T-helper 9 cell (primary cell): ENCODE measurements at regions not wholly inside any gene's neighbourhood (a gene's known extent, or its start where the extent isn't known, plus 50 kb on each side); places are given as distances from the start of the nearest gene placed in this dataset.

Experiments
- DNase-seq: peaks from one replicate; pipeline ENCODE4 v3.0.0-alpha.2; 2020

DNA sequence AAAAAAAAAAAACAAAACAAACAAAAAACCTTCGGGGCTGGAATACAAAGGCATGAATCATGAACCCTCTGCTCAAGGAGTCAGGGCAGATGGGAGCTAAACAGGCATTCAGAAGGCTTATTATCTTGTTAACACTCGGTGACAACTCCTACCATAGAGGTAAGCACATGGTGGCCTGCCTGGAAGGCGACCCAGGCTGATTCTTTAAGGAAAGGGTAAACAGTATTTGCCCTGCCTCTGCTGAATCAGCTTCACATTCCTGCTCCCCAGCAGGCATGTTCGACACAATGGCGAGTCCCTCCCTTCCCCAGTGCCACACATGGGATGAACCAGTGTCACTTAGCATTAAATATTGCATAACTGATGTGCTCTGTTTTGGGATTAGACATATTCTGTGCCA, 191.9 kb downstream of the ARL4C start:
- DNase-seq = no peak

GRCh38 chr2:234302664-234302991, 194.3 kb downstream of the ARL4C start:
- DNase-seq = no peak

DNA sequence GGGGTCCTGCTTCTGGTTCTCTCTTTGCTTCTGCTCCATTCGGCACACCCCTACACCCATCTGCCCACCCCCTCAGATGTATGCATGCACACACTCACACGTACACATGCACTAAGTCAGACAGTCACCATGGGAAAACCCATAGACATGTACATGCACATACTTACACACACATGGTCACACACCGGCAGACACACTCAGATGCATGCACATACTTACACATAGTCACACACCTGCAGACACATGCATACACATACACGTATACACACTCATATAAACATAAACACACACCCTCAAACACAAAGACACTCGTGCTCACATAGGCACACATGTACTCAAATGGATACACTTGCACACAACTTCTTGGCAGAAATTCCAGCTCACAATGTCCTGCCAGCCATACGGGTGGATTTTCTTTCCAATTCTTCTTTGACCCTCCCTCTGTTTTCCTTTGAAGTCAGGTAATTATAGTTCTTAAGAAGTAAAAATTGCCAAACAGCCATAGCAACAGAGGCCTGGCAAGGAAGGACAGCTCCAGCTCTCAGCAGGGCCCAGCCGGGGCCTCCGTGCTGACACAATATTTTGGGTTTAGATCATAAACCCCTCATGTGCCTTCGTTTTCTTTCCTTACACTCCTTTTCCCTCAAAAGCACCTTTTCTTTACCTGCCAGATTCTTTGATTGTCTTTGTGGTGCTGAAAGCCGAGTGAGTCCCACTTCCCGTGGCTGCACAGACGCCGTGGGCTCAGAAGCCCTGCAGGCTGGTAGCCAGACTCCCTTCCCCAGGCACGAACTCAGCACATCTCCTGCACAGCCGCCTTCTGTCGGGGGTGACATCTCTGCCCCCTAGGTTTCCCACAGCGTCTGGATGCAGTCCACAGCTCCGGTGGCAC, 195.7 kb downstream of the ARL4C start:
- no peak for DNase-seq

- DNase-seq = no peak
These were observed 196.4 kb downstream of the ARL4C start for GRCh38 chr2:234300391-234300925.

GRCh38 chr2:234298918-234299317, 198.0 kb downstream of the ARL4C start:
- no peak for DNase-seq

DNA sequence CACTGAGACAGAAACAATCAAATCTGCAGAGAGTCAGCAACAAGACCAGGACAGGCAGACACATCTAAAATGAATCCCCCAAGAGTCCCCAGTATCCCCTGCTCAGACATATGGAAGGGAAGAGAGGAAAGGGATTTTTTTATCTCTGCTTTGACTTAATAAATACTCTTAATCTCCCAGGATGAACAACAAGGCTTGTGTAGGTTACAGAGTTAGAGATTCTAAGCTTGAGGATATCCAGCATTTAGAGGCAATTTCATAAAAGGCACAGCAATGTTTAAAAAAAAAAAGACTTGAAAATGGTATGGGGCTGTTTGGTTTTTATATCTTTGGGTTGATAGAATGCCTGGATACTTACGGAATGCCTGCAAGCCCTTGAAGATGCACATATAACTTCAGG, 199.9 kb downstream of the ARL4C start:
- DNase-seq = no peak

GRCh38 chr2:234293973-234294372, 202.9 kb downstream of the ARL4C start:
- no peak for DNase-seq

DNA sequence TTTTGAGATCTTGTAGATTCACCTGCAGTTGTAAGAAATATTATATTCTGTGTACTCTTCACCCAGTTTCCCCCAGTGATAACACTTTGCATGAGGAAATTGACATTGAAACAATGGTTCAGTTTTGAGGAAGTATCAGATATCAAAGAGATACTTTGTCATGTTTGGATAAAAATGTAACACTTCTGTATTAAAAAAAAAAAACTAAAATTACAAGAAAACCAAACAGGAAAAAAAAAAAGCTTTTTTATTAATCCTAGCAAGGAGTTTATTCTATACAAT, 204.0 kb downstream of the ARL4C start:
- DNase-seq = no peak

- DNase-seq = peak; percentile 57
These were observed 204.5 kb downstream of the ARL4C start for GRCh38 chr2:234292205-234292961.

DNA sequence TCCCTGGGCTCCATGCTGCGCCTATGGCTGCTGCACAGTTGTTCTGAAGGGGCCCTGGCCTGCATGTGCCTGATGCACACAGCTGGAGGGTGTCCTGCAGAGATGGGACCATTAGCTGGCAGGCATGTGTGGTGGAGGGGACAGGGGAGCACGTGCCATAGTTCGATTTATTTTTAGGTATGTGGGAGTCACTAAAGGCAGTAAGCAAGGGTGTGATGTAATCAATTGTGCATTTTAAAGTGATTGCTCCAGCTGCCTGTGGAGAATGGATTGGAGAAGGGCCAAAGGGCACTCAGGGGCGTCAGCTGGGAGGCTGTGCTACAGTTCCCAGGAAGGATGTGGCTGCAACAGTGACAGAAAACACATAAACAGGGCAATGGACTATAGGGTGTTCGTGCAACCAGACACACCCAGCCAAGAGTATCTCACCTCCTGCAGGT, 205.1 kb downstream of the ARL4C start:
- peak; percentile 28 for DNase-seq

GRCh38 chr2:234290671-234291070, 206.2 kb downstream of the ARL4C start:
- peak; percentile 70 for DNase-seq

- DNase-seq = peak; percentile 19
These were observed 206.9 kb downstream of the ARL4C start for GRCh38 chr2:234289834-234290590.

DNA sequence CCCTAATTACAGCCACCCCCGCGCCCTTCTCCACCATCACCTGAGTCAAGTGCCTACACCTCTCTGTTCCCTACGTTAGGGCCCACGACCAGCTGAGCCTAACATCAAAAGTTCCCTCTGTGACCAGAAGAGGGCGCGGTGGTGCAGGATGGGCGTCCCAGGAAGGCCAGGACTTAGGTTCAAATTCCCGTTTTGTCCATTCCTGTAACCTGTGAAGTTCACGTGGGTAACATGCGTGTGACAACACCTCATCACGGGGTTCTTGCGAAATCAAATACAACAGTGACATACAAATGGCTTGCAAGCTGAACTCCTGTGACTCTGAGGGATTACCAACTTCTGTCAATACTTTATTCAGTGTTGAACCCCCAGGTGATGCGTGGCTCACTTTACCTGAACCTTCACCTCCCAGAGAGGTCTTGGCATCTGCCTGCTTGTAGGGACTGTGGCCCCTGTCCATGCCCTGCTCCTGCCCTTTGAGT, 207.9 kb downstream of the ARL4C start:
- DNase-seq = peak; percentile 72

- DNase-seq = no peak
These were observed 209.2 kb downstream of the ARL4C start for GRCh38 chr2:234287650-234288049.

DNA sequence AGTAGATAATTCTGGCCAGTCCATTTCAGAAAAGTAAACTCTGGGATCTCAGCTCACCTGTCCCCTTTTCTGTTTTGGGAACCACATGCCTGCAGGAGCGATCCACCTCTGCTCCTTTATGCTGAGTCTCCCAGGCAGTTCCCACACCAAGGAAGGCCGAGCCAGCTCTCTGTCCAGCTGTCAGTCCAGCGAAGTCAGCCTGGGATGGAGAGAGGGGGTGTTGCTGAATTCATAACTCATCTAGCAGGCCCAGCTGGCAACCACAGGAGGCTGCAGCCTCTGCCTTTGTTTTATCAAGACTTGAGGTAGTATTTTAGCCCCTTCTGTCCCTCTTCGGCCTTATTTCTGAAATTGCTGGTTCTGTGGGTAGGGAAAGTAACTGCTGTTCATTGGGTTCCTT, 209.9 kb downstream of the ARL4C start:
- DNase-seq = no peak

DNA sequence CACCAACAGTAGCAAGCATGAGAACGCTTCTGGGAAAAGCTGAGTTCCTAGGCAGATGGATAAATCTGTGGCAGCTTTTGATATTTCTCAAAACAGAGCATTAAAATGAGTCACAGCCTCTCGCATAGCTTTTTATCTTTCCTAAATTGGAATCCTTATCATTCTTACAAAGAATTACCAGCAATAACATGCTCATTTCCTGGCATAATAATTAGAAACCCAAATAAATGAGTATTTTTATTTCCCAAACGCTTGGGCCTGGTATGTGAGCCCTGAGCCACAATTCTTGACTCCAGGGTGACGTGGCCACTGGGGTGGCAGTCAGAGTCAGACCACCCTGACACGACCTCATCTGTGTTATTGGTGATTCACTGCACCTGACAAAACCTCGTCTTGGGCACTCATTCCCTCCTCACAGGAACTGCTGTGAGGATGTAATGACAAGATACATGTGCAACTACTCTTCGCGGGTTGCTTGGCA, 210.7 kb downstream of the ARL4C start:
- no peak for DNase-seq

GRCh38 chr2:234285541-234285940, 211.3 kb downstream of the ARL4C start:
- no peak for DNase-seq

GRCh38 chr2:234279637-234280036, 217.2 kb downstream of the ARL4C start:
- no peak for DNase-seq

DNA sequence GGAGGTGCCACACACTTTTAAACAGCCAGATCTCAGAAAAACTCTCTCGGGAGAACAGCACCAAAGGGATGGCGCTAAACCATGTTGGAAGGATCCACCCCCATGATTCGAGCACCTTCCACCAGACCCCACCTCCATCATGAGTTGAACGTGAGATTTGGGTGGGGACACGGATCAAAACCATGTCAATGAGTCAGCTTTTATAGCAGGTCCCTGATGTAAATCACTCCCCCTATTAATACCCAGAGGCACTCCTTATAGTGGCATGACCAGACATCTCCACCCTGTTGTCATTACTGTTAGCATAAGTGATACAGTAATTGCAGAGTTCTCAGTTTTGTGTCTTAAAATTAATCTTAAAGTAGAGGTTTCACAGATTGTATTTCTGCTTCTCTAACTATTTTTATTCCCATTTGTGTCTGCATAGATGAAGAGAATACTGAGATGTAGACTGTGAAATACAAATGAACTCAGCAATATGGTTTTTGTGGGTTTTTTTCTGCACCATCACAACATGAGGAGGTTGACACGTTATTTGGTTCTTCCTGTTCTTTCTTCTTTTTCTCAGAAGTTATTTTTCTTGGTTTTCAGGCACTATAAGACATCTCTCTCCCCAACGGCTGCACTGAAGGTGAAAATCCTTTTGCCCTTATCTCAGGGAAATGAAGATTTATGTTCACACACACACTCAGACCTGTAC, 218.2 kb downstream of the ARL4C start:
- DNase-seq = no peak

- no peak for DNase-seq
These were observed 221.4 kb downstream of the ARL4C start for GRCh38 chr2:234275515-234275914.

DNA sequence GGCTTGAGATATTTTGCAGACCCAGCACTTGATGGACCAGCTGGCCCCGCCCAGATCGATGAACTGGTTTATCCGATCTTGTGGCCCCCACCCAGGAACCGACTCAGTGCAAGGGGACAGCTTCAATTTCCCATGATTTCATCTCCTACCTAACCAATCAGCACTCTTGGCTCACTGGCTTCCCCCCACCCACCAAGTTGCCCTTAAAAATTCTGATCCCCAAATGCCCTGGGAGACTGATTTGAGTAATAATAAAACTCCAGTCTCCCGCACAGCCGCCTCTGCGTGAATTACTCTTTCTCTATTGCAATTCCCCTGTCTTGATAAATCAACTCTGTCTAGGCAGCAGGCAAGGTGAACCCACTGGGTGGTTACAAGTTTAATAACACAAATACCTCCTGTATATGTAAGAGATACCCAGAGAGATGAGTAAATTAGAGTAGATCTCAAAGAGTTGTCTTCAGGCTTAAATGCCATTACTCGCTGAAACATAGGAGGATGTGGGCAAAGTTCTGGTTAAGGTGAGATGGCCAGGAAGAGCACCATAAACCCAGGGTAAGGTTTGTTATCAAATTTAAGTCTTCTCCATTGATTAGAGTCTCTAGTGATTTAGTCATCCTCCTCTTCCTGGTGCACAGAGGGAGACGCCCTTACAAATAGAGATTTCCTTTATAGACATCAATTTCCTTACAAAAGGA, 222.8 kb downstream of the ARL4C start:
- DNase-seq = no peak
